Gastroesophageal sphincter (tissue), 3 donors: ENCODE measurements at regions not wholly inside any gene's neighbourhood (a gene's known extent, or its start where the extent isn't known, plus 50 kb on each side); places are given as distances from the start of the nearest gene placed in this dataset.

Experiments
- POLR2A ChIP-seq, 2 donors: fragments of 450-650 bp; IDR thresholded peaks; one replicate each; pipeline ENCODE4 v1.6.1; 2017; ENCODE audit warnings: antibody characterized with exemption in 2 of 2, mild to moderate bottlenecking in 2 of 2, moderate library complexity in 1 of 2
- TF ChIP-seq, protein P1 (sequence below), 4 experiments: fragments of 200-600 bp in 2 of 4; fragments of 450-650 bp in 2 of 4; sonication (generic) in 1 of 4; IDR thresholded peaks; one replicate each; pipeline ENCODE4 v1.5.1; 2017 to 2019; ENCODE audit warnings: antibody characterized with exemption in 4 of 4, mild to moderate bottlenecking in 2 of 4, moderate library complexity in 2 of 4

DNA sequence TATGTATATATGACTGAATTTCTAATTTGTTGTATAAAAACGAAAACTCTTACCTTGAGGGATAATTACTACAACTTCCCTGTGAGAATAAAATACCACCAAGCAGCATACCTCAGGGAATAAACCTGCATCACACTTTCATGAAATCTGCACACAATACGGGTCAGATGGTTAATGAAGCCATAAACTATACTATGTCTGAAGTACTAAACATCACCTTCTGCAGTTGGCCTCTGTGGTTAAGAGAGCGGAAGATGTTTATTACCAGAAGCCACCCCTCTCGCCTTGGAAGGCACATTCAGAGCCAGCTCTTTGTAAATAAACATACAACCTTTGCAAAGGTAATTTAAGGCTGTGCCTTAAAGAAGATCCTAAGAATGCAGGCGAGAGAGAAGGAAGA lies 462.1 kb upstream of the NR2F2 start:
- TF ChIP-seq, protein P1, sequence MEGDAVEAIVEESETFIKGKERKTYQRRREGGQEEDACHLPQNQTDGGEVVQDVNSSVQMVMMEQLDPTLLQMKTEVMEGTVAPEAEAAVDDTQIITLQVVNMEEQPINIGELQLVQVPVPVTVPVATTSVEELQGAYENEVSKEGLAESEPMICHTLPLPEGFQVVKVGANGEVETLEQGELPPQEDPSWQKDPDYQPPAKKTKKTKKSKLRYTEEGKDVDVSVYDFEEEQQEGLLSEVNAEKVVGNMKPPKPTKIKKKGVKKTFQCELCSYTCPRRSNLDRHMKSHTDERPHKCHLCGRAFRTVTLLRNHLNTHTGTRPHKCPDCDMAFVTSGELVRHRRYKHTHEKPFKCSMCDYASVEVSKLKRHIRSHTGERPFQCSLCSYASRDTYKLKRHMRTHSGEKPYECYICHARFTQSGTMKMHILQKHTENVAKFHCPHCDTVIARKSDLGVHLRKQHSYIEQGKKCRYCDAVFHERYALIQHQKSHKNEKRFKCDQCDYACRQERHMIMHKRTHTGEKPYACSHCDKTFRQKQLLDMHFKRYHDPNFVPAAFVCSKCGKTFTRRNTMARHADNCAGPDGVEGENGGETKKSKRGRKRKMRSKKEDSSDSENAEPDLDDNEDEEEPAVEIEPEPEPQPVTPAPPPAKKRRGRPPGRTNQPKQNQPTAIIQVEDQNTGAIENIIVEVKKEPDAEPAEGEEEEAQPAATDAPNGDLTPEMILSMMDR (IDR thresholded peaks at IDR 0.05), result no peak
- no peak for TF ChIP-seq POLR2A (IDR thresholded peaks at IDR 0.05)
